ENCODE measurements at regions not wholly inside any gene's neighbourhood (a gene's known extent, or its start where the extent isn't known, plus 50 kb on each side); places are given as distances from the start of the nearest gene placed in this dataset.

DNA sequence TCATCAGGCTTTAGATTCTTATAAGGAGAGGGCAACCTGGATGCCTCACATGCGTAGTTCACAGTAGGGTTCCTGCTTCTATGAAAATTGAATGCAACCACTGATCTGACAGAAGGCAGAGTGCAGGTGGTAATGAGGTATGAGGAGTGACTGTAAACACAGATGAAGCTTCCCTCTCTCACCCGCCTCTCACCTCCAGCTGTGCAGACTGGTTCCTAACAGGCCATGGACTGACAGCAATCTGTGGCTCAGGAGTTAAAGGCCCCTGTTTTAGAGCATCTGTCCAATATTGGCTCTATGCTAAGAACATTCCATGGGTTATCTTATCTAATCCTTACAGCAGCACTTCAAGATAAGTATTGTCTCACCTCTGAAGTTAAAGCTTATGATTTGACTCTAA, 213.5 kb upstream of the NRP1 start:
- DNase-seq (ENCODE audit: low read depth): no peak

DNA sequence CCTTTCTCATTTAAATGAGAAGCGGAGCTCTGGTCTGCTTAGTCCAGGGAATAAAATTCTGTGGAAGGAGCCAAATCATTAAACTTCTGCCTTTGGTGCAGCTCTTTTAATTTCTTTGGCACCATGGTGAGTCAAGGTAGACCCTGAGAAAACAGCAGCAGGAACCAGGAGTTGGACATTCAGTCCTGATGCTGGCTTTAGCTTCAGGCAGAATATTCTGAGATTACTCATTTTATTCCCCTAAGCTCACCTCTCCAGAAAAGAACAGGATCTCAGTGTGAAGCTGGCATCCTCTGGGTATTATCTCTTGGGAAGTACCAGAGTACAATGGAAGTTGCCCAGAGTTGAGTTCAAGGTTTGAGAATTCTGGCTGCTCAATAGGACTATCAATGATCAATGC, 211.6 kb upstream of the NRP1 start:
- no peak for DNase-seq (ENCODE audit: low read depth)

DNA sequence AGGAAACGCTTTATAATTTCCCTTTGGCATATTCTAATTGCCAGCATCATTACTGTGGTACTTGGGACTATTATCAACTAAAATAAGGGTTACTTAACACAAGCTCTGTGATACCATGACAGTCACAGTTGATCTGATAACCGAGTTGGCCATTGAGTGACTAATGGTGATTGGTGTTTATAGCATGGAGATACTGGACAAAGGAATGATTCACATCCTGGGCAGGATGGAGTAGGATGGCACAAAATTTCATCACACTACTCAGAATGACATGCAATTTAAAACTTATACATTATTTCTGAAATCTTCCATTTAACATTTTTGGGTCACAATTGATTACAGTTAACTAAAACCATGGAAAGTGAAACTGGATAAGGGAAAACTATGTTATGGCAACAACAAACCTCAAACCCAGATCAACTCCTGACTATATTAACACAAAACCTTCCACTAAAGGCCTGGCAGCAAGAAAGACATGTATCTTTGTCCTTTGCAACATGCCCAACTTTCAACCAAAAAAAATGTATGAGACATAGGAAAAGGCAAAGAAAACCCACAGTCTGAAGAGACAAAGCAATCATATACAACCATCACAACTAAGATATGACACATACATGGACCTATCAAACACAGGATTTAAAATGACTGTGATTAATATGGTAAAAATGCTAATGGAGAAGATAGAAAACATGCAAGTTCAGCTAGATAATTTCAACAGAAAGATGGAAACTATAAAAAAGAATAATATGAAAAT, 208.5 kb upstream of the NRP1 start:
- DNase-seq (ENCODE audit: low read depth): no peak

DNA sequence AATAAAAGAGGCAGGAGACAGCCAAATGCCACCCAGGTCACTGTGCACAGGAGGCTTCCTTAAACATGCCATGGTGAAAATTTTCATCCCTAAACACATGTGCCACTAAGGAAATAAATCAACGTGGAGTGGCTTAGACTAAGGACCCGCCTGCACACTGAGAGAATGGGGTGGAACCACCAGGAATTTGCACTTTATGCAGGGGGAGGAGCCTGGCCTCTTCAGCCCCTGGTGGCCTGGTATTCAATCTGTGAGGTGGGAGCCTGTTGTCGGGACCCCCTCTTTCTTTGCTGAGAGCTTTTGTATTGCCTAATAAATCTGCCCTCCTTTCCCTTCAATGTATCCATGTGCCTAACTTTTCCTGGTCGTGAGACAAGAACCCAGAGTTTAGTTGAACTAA, 204.6 kb upstream of the NRP1 start:
- DNase-seq (ENCODE audit: low read depth): no peak

DNA sequence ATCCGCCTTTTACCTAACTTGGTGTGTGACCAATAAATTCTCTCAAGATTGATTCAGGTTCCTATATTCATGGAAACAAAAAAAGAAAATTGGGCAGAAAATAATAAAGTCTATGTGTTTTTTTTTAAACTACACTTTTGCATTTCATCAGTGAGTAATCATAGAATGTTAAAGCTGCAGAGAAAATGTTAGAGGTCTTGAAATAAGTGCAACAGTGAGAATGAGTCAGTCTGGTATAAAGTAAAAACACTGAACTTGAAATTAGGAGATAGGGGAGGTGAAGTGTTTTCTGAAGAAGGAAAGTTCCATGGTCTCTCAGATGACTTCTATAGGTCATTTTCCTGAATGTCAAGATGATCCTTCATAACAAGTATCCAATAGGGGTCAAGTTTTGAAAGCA, 202.6 kb upstream of the NRP1 start:
- DNase-seq (ENCODE audit: low read depth): no peak

DNA sequence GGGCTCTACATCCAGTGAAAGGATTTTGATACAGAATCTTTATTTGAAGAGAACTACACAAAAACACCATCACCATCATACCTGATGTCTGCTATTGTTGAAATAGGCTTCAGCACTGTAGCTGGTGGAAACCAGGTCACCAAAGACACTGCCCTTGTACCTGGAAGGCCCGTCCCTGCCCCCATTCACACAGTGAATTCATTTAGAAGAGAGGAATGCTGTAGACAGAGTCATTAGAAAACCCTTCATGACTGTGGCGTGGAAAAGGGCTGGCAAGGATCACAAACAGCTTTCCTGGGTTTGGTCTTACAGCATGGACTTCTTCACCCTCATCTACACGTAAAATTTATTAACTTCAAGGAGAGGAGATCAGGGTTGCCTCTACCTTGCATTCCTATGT, 202.0 kb upstream of the NRP1 start:
- DNase-seq (ENCODE audit: low read depth): no peak

DNA sequence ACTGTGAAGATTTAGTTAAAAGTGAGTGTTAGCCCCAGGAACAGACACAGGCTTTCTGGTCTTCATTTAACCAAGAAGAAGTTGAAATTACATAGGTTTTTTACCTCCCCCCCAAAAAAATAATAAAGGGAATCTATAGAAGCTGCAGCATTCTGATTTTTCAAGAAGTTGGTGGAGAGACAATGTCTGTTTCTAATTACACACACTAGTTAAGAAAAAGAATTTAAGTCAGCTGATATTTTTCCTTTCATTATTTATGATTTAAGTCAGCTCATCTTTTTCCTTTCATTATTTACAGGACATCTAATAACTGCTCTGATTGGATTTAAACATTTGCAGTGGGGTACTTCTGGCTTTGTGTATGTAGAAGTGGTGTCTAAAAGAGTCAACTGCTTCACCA, 201.4 kb upstream of the NRP1 start:
- DNase-seq (ENCODE audit: low read depth): no peak

DNA sequence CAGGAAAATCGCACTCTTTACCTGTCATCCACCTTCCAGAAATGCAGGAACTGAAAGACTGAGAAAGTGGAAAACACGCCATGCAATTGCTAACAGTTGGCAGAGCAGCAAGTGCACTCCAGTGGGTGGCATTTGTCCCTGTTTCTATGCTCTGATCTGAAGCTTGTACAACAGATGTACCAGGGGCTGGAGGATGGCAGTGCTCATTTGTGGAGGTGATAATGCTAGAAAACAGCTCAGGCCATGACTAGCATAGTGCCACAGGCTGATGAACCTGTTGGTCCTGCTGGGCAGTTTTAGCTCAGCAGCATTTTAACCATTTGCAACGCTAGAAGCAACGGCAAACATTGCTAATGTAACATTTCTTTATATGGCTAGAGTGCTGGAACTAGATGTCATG, 199.9 kb upstream of the NRP1 start:
- no peak for DNase-seq (ENCODE audit: low read depth)

DNA sequence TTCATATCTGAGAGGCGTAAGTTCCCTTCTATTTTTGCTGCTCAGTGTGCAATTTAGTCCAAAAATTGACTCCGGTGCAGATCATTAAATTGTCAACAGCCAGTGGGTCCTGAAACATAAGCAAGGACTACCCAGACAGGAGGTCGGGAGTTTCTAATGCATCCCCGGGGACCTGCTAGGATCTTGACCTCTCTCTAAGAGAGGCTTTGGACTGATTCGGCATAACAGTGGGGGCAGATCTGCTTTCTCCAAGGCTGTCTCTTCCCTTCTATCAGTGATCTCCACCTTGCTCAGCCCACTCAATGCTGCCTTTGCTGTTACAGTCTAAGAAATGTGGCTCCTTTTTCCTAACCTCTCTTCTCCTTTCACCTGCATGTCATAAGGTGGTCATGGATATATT, 199.1 kb upstream of the NRP1 start:
- DNase-seq (ENCODE audit: low read depth): no peak

DNA sequence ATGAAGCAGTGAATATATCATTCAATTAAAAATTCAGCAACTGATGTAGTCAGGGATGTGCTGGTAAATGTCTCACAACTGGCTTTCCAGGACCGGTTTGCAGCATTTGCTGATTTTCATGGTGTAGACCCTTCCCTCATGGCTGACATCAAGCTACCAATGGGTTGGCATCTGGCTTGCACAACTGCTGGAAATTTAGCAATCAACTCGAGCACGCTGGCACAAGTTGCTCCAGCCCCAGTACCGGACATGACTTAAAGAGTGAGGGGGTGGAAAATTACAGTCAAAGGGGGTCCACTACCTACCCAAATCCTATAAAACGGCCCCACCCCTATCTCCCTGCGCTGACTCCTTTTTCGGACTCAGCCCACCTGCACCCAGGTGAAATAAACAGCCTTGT, 198.4 kb upstream of the NRP1 start:
- DNase-seq (ENCODE audit: low read depth): no peak

DNA sequence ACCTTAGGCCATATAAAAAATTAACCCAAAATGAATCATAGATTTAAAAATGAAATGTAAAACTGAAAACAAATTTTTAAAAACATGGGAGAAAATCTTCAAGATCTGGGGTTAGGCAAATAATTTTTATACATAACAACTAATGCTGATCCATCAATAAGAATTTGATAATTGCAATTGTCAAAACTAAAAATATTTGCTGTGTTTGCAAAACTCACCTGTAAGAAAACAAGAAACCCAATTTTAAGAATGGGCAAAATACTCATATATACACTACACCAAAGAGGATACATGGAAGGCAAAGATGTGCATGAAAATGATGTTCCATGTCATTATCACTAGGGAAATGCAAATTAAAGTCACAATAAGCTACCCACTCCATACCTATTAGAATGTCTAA, 194.8 kb upstream of the NRP1 start:
- no peak for DNase-seq (ENCODE audit: low read depth)

DNA sequence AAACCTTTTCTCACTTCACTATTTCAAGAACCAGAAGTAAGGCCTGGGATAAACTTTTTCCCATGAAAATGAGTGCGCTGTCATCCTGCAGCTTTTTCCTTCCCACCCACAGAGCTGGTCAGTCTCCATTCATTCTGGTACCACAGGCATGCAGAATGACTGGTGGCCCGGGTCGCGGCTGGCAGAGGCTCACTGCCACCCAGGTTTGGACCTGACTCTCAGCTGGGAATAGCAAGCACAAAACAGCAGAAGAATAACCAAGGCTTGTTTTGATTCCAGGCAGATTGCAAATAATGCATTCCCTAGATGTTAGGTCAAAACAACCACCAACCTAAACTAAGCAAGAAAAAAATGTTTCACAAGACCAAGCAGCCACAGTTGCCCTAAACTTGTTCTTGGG, 190.5 kb upstream of the NRP1 start:
- DNase-seq (ENCODE audit: low read depth): no peak

DNA sequence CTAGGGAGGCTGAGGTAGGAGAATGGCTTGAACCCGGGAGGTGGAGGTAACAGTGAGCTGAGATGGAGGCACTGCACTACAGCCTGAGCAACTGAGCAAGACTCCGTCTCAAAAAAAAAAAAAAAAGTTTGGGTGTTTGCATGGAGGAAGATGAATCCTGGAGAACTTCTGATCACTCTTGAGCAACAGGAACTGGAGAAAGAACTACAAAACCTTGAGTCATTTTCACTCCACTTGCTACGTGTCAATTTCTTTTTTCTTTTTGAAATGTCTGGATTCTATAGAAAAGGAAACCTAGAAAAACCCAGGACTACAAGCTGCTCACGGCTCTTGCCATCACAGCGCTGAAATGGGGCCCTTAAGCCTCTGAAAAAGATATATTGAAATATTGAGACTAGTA, 189.6 kb upstream of the NRP1 start:
- no peak for DNase-seq (ENCODE audit: low read depth)

DNA sequence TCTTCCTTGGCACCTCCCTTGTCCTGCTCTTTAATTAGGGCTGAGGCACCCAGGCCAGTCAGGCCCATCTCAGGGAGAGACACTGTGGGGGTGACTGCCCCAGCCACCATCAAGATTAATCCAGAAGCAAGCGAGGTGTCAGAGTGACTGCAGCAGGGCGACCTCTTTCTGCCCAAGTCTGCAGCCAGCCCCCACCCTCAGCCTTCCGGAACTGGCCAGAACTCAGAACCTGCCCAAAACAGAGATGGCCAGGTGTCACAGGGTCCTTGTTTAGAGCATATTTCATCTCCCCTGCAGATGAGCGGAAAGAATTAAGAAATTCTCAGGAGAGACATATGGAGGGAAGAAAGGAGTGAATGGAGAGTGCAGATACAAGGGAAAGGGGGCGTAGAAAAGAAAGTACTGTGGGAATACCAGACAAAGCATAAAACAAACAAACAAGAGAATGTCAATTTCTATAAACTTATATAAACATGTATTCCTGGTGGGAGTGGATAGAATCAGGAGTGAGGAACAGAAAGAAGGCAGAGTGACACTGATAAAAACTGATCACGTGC, 188.8 kb upstream of the NRP1 start:
- DNase-seq (ENCODE audit: low read depth): no peak

DNA sequence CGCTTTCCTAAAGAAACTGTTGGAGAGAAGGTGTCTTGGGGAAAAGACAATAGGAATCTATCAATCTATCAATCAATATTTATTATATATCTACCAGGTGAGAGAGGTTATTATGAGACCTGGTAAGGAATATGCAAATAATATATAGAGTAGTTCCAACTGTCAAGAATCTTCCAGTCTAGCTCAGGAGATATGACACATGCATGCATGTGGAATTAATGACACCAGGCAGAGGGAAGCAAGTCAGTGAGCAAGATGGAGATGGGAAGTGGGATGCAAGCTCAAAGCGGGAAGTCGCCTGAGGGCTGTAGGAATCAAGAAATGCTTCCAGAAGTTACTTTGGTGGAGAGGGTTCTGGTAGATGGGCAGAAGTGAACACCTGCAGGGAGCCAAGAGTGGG, 187.4 kb upstream of the NRP1 start:
- no peak for DNase-seq (ENCODE audit: low read depth)

DNA sequence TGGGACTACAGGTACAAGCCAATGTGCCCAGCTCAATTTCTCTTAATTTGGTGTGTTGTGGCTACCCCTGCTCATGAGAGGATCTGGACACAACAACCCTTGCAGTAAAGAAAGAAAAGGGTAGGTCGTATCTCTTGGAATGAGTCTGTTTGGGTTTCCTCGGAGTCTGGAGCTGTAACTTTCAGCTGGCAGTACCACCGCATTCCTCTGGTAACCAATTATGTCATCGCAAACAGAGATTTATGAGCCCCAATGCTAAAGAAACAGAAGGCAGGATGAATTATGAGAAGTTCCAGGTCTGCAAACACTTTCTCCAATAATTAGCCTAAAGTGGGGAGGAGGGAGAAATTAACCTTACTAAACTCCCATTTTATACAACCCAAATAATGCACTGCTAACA, 186.6 kb upstream of the NRP1 start:
- DNase-seq (ENCODE audit: low read depth): no peak

DNA sequence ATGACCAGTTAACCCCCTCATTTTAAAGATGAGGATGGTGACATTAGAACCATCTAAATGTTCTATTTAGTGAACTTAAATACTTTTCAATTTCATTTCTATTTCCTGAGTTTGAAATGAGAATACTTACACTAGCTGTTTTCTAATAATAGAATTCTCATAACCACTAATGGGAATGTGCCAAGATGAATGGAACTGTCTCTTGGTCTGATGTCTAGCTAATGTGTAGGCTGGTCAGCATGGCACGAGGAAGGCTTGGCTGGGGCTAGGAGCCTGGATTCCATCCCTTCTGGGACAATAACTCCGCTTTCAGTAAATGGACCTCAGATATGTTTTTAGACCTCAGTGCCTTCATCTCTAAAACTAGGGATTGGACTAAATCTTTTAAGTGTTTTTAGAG, 185.8 kb upstream of the NRP1 start:
- no peak for DNase-seq (ENCODE audit: low read depth)

DNA sequence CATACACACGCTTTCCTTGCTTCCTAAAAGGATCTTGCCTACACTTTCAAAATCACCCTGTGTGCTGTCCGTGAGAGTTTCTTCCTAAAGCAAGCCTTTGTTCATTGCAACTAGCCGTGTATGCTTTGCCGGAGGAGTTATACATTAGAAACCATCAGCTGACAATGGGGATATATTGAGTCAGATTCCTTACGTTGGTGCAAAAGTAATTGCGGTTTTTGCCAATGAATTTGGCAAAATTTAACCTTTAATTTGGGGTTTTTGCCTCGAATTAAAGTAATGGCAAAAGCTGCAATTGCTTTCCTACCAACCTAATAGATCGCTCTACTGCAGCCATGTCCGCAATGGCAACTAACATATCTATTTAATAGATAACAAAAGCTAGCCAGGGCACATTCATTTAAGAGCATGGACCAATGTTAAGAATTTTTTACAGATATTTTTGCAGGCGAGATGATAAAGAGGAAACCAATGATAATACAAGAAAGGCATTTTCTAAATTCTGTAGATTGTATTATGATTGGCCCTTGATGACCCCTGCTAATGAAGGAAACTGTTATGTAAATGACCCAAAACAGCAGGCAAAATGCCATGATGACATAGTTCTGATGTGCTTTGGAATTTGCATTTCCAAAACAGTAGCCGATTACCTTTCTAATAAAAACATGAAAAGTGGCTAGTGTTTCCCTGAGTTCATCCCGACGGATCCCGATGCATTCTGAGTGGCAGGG, 184.8 kb upstream of the NRP1 start:
- no peak for DNase-seq (ENCODE audit: low read depth)

DNA sequence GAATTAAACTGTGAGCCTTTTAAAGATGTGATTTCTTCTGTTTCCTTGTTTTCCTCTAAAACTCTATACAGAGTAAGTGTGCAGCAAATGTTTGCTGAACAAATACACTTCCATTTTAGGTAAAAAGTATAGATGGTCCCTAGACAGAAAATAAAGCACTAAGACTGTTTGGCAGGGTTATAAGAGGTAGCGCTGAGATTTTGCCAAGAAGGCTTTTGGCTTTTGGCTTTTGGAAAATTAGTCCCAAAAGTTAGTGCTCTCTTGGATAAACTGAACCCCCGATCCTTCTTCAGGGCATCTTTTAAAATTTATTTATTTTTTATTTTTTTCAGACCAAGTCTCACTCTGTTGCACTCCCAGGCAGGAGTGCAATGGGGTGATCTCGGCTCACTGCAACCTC, 175.7 kb upstream of the NRP1 start:
- no peak for DNase-seq (ENCODE audit: low read depth)

DNA sequence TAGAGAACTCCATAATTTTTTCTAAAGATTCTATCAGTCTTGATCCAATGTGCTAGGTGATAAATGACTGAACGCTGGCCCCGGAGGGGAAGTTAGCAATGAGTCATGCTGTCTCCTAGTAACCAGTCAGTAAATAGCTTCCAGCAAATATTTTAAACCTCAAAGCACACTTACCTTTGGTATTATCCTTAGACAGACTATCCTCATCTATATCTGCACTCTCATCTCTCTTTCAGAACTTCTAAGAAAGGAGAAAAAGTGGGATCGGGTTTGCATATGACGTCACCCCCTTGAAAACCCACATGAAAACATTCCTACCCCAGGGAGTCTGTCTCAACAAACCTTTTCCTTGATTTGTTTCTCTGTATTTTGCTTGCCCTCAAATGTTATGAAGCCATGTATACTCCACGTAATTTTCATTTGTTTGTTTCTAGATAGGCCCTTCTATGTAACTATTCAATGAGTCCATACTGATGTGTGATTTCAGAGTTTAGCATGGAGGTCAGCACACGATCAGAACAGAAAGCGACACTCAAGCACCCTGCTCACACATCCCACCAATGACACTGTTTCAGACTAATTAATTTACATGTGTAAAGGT, 174.9 kb upstream of the NRP1 start:
- DNase-seq (ENCODE audit: low read depth): peak; percentile 55

DNA sequence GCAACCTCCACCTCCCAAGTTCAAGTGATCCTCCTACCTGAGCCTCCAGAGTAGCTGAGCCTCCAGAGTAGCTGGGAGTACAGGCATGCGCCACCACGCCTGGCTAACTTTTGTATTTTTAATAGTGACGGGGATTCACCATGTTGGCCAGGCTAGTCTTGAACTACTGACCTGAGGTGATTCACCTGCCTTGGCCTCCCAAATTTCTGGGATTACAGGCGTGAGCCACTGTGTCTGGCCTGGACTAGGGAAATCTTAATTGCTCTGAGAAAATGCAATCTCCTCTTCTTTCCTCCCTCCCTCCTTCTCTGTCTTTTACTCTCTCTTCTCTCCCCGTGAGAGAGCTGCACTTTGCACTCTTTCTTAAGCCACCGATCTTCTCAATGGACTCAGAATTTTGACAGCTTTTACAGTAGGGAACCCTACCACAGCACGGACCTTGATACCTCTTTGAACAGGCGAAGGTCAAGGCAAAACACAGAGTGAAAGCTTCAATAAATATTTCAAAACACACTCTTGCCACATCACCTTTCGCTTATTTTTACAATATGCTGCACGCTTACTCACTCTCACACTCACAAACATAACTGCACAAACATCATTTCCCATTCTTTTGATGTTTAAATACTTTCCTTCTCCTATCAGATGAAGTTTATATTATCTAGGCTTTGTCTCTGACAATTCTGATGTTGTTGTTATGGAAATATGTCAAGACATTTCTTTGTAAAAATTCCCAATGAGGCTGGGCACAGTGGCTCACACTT, 173.4 kb upstream of the NRP1 start:
- no peak for DNase-seq (ENCODE audit: low read depth)

Data from forelimb muscle (tissue), 1 donor.